ENCODE measurements at regions not wholly inside any gene's neighbourhood (a gene's known extent, or its start where the extent isn't known, plus 50 kb on each side); places are given as distances from the start of the nearest gene placed in this dataset.

GRCh38 chr4:58776627-58777026 lies 1666.4 kb upstream of the IGFBP7 start:
- Histone ChIP-seq H3K9me3 (ENCODE audit: control insufficient read depth in 2 of 2, insufficient read depth in 1 of 2, low read depth in 1 of 2, low read length in 1 of 2) (no peaks in the 10 kb centered on the region), H3K27ac (ENCODE audit: low read depth in 2 of 2, low read length in 1 of 2) (no peak overlapping the region)
- 26 to 51% methylated on average over 1 of the region's 1 CpG for WGBS, 2 donors

GRCh38 chr4:58767598-58767997 lies 1657.4 kb upstream of the IGFBP7 start:
- WGBS, 2 donors = 22 to 30% methylated on average over 1 of the region's 1 CpG
- Histone ChIP-seq H3K27ac (ENCODE audit: low read depth in 2 of 2, low read length in 1 of 2) (no peak overlapping the region), H3K27me3 (ENCODE audit: control insufficient read depth in 1 of 2, insufficient read depth in 2 of 2, low read length in 2 of 2) (no peaks in the 10 kb centered on the region), H3K4me3 (ENCODE audit: low read depth in 1 of 2, low read length in 2 of 2) (no peak overlapping the region), H3K9me3 (ENCODE audit: control insufficient read depth in 2 of 2, insufficient read depth in 1 of 2, low read depth in 1 of 2, low read length in 1 of 2) (no peaks in the 10 kb centered on the region), H3K4me1 (ENCODE audit: control insufficient read depth in 2 of 2, insufficient read depth in 2 of 2, low read length in 1 of 2) (no peaks in the 10 kb centered on the region), H3K36me3 (ENCODE audit: control insufficient read depth in 2 of 2, insufficient read depth in 2 of 2, low read length in 1 of 2) (no peaks in the 10 kb centered on the region)

More at GRCh38 chr4:58776627-58777026, 1666.4 kb upstream of the IGFBP7 start:
- no peaks in the 10 kb centered on the region for H3K36me3 ChIP-seq (ENCODE audit: control insufficient read depth in 2 of 2, insufficient read depth in 2 of 2, low read length in 1 of 2)
- no peaks in the 10 kb centered on the region for H3K27me3 ChIP-seq (ENCODE audit: control insufficient read depth in 1 of 2, insufficient read depth in 2 of 2, low read length in 2 of 2)
- H3K4me3 ChIP-seq (ENCODE audit: low read depth in 1 of 2, low read length in 2 of 2) = no peak overlapping the region
- no peaks in the 10 kb centered on the region for H3K4me1 ChIP-seq (ENCODE audit: control insufficient read depth in 2 of 2, insufficient read depth in 2 of 2, low read length in 1 of 2)

- Histone ChIP-seq H3K36me3 (ENCODE audit: control insufficient read depth in 2 of 2, insufficient read depth in 2 of 2, low read length in 1 of 2) (no peaks in the 10 kb centered on the region), H3K27me3 (ENCODE audit: control insufficient read depth in 1 of 2, insufficient read depth in 2 of 2, low read length in 2 of 2) (no peaks in the 10 kb centered on the region), H3K9me3 (ENCODE audit: control insufficient read depth in 2 of 2, insufficient read depth in 1 of 2, low read depth in 1 of 2, low read length in 1 of 2) (no peaks in the 10 kb centered on the region), H3K27ac (ENCODE audit: low read depth in 2 of 2, low read length in 1 of 2) (no peak overlapping the region), H3K4me1 (ENCODE audit: control insufficient read depth in 2 of 2, insufficient read depth in 2 of 2, low read length in 1 of 2) (no peaks in the 10 kb centered on the region), H3K4me3 (ENCODE audit: low read depth in 1 of 2, low read length in 2 of 2) (no peak overlapping the region)
- 75 to 80% methylated on average over 2 of the region's 2 CpGs for WGBS, 2 donors
These were observed 1656.6 kb upstream of the IGFBP7 start for GRCh38 chr4:58766763-58767162.

GRCh38 chr4:58761563-58761962 lies 1651.4 kb upstream of the IGFBP7 start:
- no peaks in the 10 kb centered on the region for H3K27me3 ChIP-seq (ENCODE audit: control insufficient read depth in 1 of 2, insufficient read depth in 2 of 2, low read length in 2 of 2)

GRCh38 chr4:58760737-58761136 lies 1650.6 kb upstream of the IGFBP7 start:
- H3K27ac ChIP-seq (ENCODE audit: low read depth in 2 of 2, low read length in 1 of 2) = no peak overlapping the region
- no peak overlapping the region for H3K4me3 ChIP-seq (ENCODE audit: low read depth in 1 of 2, low read length in 2 of 2)
- no peaks in the 10 kb centered on the region for H3K27me3 ChIP-seq (ENCODE audit: control insufficient read depth in 1 of 2, insufficient read depth in 2 of 2, low read length in 2 of 2)
- H3K36me3 ChIP-seq (ENCODE audit: control insufficient read depth in 2 of 2, insufficient read depth in 2 of 2, low read length in 1 of 2) = no peaks in the 10 kb centered on the region
- no peaks in the 10 kb centered on the region for H3K9me3 ChIP-seq (ENCODE audit: control insufficient read depth in 2 of 2, insufficient read depth in 1 of 2, low read depth in 1 of 2, low read length in 1 of 2)
- no peaks in the 10 kb centered on the region for H3K4me1 ChIP-seq (ENCODE audit: control insufficient read depth in 2 of 2, insufficient read depth in 2 of 2, low read length in 1 of 2)

More at GRCh38 chr4:58761563-58761962, 1651.4 kb upstream of the IGFBP7 start:
- Histone ChIP-seq H3K4me1 (ENCODE audit: control insufficient read depth in 2 of 2, insufficient read depth in 2 of 2, low read length in 1 of 2) (no peaks in the 10 kb centered on the region), H3K27ac (ENCODE audit: low read depth in 2 of 2, low read length in 1 of 2) (no peak overlapping the region), H3K36me3 (ENCODE audit: control insufficient read depth in 2 of 2, insufficient read depth in 2 of 2, low read length in 1 of 2) (no peaks in the 10 kb centered on the region), H3K9me3 (ENCODE audit: control insufficient read depth in 2 of 2, insufficient read depth in 1 of 2, low read depth in 1 of 2, low read length in 1 of 2) (no peaks in the 10 kb centered on the region), H3K4me3 (ENCODE audit: low read depth in 1 of 2, low read length in 2 of 2) (no peak overlapping the region)
- 84% methylated on average over 2 of the region's 2 CpGs for WGBS, 2 donors

- WGBS, 2 donors = 33 to 45% methylated on average over 1 of the region's 1 CpG
- Histone ChIP-seq H3K27ac (ENCODE audit: low read depth in 2 of 2, low read length in 1 of 2) (no peak overlapping the region), H3K4me3 (ENCODE audit: low read depth in 1 of 2, low read length in 2 of 2) (no peak overlapping the region), H3K9me3 (ENCODE audit: control insufficient read depth in 2 of 2, insufficient read depth in 1 of 2, low read depth in 1 of 2, low read length in 1 of 2) (no peaks in the 10 kb centered on the region), H3K36me3 (ENCODE audit: control insufficient read depth in 2 of 2, insufficient read depth in 2 of 2, low read length in 1 of 2) (no peaks in the 10 kb centered on the region), H3K4me1 (ENCODE audit: control insufficient read depth in 2 of 2, insufficient read depth in 2 of 2, low read length in 1 of 2) (no peaks in the 10 kb centered on the region), H3K27me3 (ENCODE audit: control insufficient read depth in 1 of 2, insufficient read depth in 2 of 2, low read length in 2 of 2) (no peaks in the 10 kb centered on the region)
These were observed 1649.9 kb upstream of the IGFBP7 start for GRCh38 chr4:58760100-58760499.

- H3K27ac ChIP-seq (ENCODE audit: low read depth in 2 of 2, low read length in 1 of 2) = no peak overlapping the region
- no peaks in the 10 kb centered on the region for H3K9me3 ChIP-seq (ENCODE audit: control insufficient read depth in 2 of 2, insufficient read depth in 1 of 2, low read depth in 1 of 2, low read length in 1 of 2)
- H3K27me3 ChIP-seq (ENCODE audit: control insufficient read depth in 1 of 2, insufficient read depth in 2 of 2, low read length in 2 of 2) = no peaks in the 10 kb centered on the region
- peaks cover 0 to 2% of the 10 kb centered on the region in 2 donors for H3K4me1 ChIP-seq (ENCODE audit: control insufficient read depth in 2 of 2, insufficient read depth in 2 of 2, low read length in 1 of 2)
- 41 to 51% methylated on average over 8 of the region's 8 CpGs for WGBS, 2 donors
- H3K36me3 ChIP-seq (ENCODE audit: control insufficient read depth in 2 of 2, insufficient read depth in 2 of 2, low read length in 1 of 2) = no peaks in the 10 kb centered on the region
- H3K4me3 ChIP-seq (ENCODE audit: low read depth in 1 of 2, low read length in 2 of 2) = no peak overlapping the region
These were observed 1639.0 kb upstream of the IGFBP7 start for GRCh38 chr4:58749206-58749605.

GRCh38 chr4:58740897-58741296 lies 1630.7 kb upstream of the IGFBP7 start:
- Histone ChIP-seq H3K4me1 (ENCODE audit: control insufficient read depth in 2 of 2, insufficient read depth in 2 of 2, low read length in 1 of 2) (no peaks in the 10 kb centered on the region), H3K27me3 (ENCODE audit: control insufficient read depth in 1 of 2, insufficient read depth in 2 of 2, low read length in 2 of 2) (no peaks in the 10 kb centered on the region), H3K9me3 (ENCODE audit: control insufficient read depth in 2 of 2, insufficient read depth in 1 of 2, low read depth in 1 of 2, low read length in 1 of 2) (no peaks in the 10 kb centered on the region), H3K36me3 (ENCODE audit: control insufficient read depth in 2 of 2, insufficient read depth in 2 of 2, low read length in 1 of 2) (no peaks in the 10 kb centered on the region), H3K4me3 (ENCODE audit: low read depth in 1 of 2, low read length in 2 of 2) (no peak overlapping the region), H3K27ac (ENCODE audit: low read depth in 2 of 2, low read length in 1 of 2) (no peak overlapping the region)

GRCh38 chr4:58739275-58739674 lies 1629.1 kb upstream of the IGFBP7 start:
- WGBS, 2 donors = 92 to 95% methylated on average over 1 of the region's 1 CpG
- no peaks in the 10 kb centered on the region for H3K9me3 ChIP-seq (ENCODE audit: control insufficient read depth in 2 of 2, insufficient read depth in 1 of 2, low read depth in 1 of 2, low read length in 1 of 2)
- H3K27ac ChIP-seq (ENCODE audit: low read depth in 2 of 2, low read length in 1 of 2) = no peak overlapping the region
- no peaks in the 10 kb centered on the region for H3K4me1 ChIP-seq (ENCODE audit: control insufficient read depth in 2 of 2, insufficient read depth in 2 of 2, low read length in 1 of 2)
- H3K27me3 ChIP-seq (ENCODE audit: control insufficient read depth in 1 of 2, insufficient read depth in 2 of 2, low read length in 2 of 2) = no peaks in the 10 kb centered on the region
- H3K36me3 ChIP-seq (ENCODE audit: control insufficient read depth in 2 of 2, insufficient read depth in 2 of 2, low read length in 1 of 2) = no peaks in the 10 kb centered on the region
- H3K4me3 ChIP-seq (ENCODE audit: low read depth in 1 of 2, low read length in 2 of 2) = no peak overlapping the region

- Histone ChIP-seq H3K4me3 (ENCODE audit: low read depth in 1 of 2, low read length in 2 of 2) (no peak overlapping the region), H3K36me3 (ENCODE audit: control insufficient read depth in 2 of 2, insufficient read depth in 2 of 2, low read length in 1 of 2) (no peaks in the 10 kb centered on the region), H3K27me3 (ENCODE audit: control insufficient read depth in 1 of 2, insufficient read depth in 2 of 2, low read length in 2 of 2) (no peaks in the 10 kb centered on the region), H3K9me3 (ENCODE audit: control insufficient read depth in 2 of 2, insufficient read depth in 1 of 2, low read depth in 1 of 2, low read length in 1 of 2) (no peaks in the 10 kb centered on the region), H3K27ac (ENCODE audit: low read depth in 2 of 2, low read length in 1 of 2) (no peak overlapping the region), H3K4me1 (ENCODE audit: control insufficient read depth in 2 of 2, insufficient read depth in 2 of 2, low read length in 1 of 2) (no peaks in the 10 kb centered on the region)
These were observed 1628.2 kb upstream of the IGFBP7 start for GRCh38 chr4:58738375-58738774.

Measured in esophagus (tissue), 2 donors.